ENCODE measurements at regions not wholly inside any gene's neighbourhood (a gene's known extent, or its start where the extent isn't known, plus 50 kb on each side); places are given as distances from the start of the nearest gene placed in this dataset.

DNA sequence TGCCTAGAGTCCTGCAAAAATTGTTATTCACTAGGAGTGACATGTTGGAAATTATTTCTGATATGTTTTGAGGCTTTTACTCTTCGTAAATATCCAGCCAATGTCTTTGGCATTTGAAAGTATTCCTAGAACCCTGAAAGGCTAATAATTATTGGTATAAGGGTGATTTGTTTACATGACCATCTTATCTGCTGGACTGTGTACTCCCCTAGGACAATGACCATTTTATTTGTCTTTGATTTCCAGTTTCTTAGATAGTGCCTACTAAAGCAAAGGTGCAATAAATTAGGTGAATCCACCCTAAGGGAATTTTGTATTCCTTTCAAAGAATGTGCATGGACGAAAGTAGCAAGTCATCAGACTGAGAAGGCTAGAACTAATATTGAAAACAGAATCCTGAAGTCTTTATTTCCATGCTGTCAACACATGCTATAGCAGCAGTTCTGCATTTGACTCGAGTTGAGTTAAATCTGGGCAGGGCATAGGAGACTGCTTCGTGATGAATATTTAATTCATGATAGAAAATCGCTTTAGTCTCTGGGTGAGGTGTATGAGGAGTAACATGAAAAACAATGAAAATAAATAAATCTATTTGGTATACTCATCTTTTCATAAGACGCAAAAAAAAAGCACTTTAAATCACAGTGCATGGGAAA, 235.7 kb downstream of the GPD2 start:
- Histone ChIP-seq H3K36me3 (replicated peaks in 1 of 2; ENCODE audit: control extremely low read depth in 1 of 2, control insufficient read depth in 1 of 2, extremely low read depth in 1 of 2, insufficient read depth in 2 of 2, low read length in 1 of 2) (no peaks in the 10 kb centered on the region), H3K9me3 (ENCODE audit: control extremely low read depth in 1 of 3, control insufficient read depth in 2 of 3, insufficient read depth in 1 of 3, low read length in 2 of 3) (no peaks in the 10 kb centered on the region), H3K9ac (ENCODE audit: low read length) (no peak overlapping the region), H3K4me1 (ENCODE audit: control insufficient read depth in 2 of 2, insufficient read depth in 2 of 2, low read length in 2 of 2) (no peaks in the 10 kb centered on the region), H2AFZ (ENCODE audit: insufficient read depth, low read depth, low read length, poor library complexity, severe bottlenecking) (no peak overlapping the region), H4K20me1 (ENCODE audit: control insufficient read depth, insufficient read depth, low read length, poor library complexity, severe bottlenecking) (no peaks in the 10 kb centered on the region), H3K4me2 (replicated peaks; ENCODE audit: low read depth, low read length, poor library complexity, severe bottlenecking) (no peak overlapping the region), H3K27me3 (replicated peaks in 1 of 4; ENCODE audit: control extremely low read depth in 1 of 4, control insufficient read depth in 3 of 4, insufficient read depth in 4 of 4, low read length in 3 of 4) (no peaks in the 10 kb centered on the region), H3K27ac (ENCODE audit: low read length in 2 of 2) (no peak overlapping the region), H3K79me2 (ENCODE audit: control insufficient read depth, insufficient read depth, low read length) (no peaks in the 10 kb centered on the region), H3K4me3 (ENCODE audit: control extremely low read depth in 1 of 5, extremely low read depth in 1 of 5, insufficient read depth in 1 of 5, low read depth in 2 of 5, low read length in 4 of 5) (no peak overlapping the region)
- no peak for ATAC-seq (ENCODE audit: low read depth)
- H3K27ac Mint-ChIP-seq = no peak overlapping the region
- peaks cover 9% of the 10 kb centered on the region for H3K27me3 Mint-ChIP-seq
- peaks cover 6% of the 10 kb centered on the region for H3K9me3 Mint-ChIP-seq (ENCODE audit: insufficient read depth)
- POLR2A ChIA-PET = no interaction called here
- no peaks in the 10 kb centered on the region for H3K4me1 Mint-ChIP-seq
- intact Hi-C loops (cut with micrococcal nuclease) = no loop called here
- CTCF ChIA-PET = no interaction called here
- H3K4me3 Mint-ChIP-seq = no peak overlapping the region
- no peak for DNase-seq
- WGBS (ENCODE audit: insufficient coverage) = no CpG with 5 or more reads among the region's 6 CpGs
- no peak for TF ChIP-seq EZH2 (IDR thresholded peaks at IDR 0.05; ENCODE audit: borderline replicate concordance, insufficient read depth, low read depth, low read length, poor library complexity, severe bottlenecking)
- TF ChIP-seq, protein P1, sequence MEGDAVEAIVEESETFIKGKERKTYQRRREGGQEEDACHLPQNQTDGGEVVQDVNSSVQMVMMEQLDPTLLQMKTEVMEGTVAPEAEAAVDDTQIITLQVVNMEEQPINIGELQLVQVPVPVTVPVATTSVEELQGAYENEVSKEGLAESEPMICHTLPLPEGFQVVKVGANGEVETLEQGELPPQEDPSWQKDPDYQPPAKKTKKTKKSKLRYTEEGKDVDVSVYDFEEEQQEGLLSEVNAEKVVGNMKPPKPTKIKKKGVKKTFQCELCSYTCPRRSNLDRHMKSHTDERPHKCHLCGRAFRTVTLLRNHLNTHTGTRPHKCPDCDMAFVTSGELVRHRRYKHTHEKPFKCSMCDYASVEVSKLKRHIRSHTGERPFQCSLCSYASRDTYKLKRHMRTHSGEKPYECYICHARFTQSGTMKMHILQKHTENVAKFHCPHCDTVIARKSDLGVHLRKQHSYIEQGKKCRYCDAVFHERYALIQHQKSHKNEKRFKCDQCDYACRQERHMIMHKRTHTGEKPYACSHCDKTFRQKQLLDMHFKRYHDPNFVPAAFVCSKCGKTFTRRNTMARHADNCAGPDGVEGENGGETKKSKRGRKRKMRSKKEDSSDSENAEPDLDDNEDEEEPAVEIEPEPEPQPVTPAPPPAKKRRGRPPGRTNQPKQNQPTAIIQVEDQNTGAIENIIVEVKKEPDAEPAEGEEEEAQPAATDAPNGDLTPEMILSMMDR (IDR thresholded peaks at IDR 0.05) = no peak

GRCh38 chr2:156672556-156673332, 236.6 kb downstream of the GPD2 start:
- Mint-ChIP-seq H3K27me3 (peaks cover 9% of the 10 kb centered on the region), H3K4me1 (no peaks in the 10 kb centered on the region), H3K9me3 (ENCODE audit: insufficient read depth) (peaks cover 6% of the 10 kb centered on the region), H3K27ac (no peak overlapping the region), H3K4me3 (no peak overlapping the region)
- H3K4me1 ChIP-seq (ENCODE audit: control insufficient read depth in 2 of 2, insufficient read depth in 2 of 2, low read length in 2 of 2) = no peaks in the 10 kb centered on the region
- no peaks in the 10 kb centered on the region for H4K20me1 ChIP-seq (ENCODE audit: control insufficient read depth, insufficient read depth, low read length, poor library complexity, severe bottlenecking)
- ATAC-seq (ENCODE audit: low read depth) = no peak
- no peaks in the 10 kb centered on the region for H3K36me3 ChIP-seq (replicated peaks in 1 of 2; ENCODE audit: control extremely low read depth in 1 of 2, control insufficient read depth in 1 of 2, extremely low read depth in 1 of 2, insufficient read depth in 2 of 2, low read length in 1 of 2)
- no peaks in the 10 kb centered on the region for H3K9me3 ChIP-seq (ENCODE audit: control extremely low read depth in 1 of 3, control insufficient read depth in 2 of 3, insufficient read depth in 1 of 3, low read length in 2 of 3)
- ChIA-PET CTCF (no interaction called here), POLR2A (no interaction called here)
- no peak overlapping the region for H3K27ac ChIP-seq (ENCODE audit: low read length in 2 of 2)
- intact Hi-C loops (cut with micrococcal nuclease) = no loop called here
- H3K4me2 ChIP-seq (replicated peaks; ENCODE audit: low read depth, low read length, poor library complexity, severe bottlenecking) = no peak overlapping the region
- WGBS (ENCODE audit: insufficient coverage) = 100% methylated on average over 2 of the region's 7 CpGs
- TF ChIP-seq, protein P1 (IDR thresholded peaks at IDR 0.05) = no peak
- TF ChIP-seq EZH2 (IDR thresholded peaks at IDR 0.05; ENCODE audit: borderline replicate concordance, insufficient read depth, low read depth, low read length, poor library complexity, severe bottlenecking) = no peak
- H3K27me3 ChIP-seq (replicated peaks in 1 of 4; ENCODE audit: control extremely low read depth in 1 of 4, control insufficient read depth in 3 of 4, insufficient read depth in 4 of 4, low read length in 3 of 4) = no peaks in the 10 kb centered on the region
- no peak overlapping the region for H3K9ac ChIP-seq (ENCODE audit: low read length)
- H3K79me2 ChIP-seq (ENCODE audit: control insufficient read depth, insufficient read depth, low read length) = no peaks in the 10 kb centered on the region
- H2AFZ ChIP-seq (ENCODE audit: insufficient read depth, low read depth, low read length, poor library complexity, severe bottlenecking) = no peak overlapping the region
- no peak overlapping the region for H3K4me3 ChIP-seq (ENCODE audit: control extremely low read depth in 1 of 5, extremely low read depth in 1 of 5, insufficient read depth in 1 of 5, low read depth in 2 of 5, low read length in 4 of 5)
- no peak for DNase-seq

Measured in B cell (primary cell).